Hepatocyte (in vitro differentiated cells): ENCODE measurements at regions not wholly inside any gene's neighbourhood (a gene's known extent, or its start where the extent isn't known, plus 50 kb on each side); places are given as distances from the start of the nearest gene placed in this dataset.

ENCODE experiments used
- CTCF ChIP-seq: fragments of 200-600 bp; sonication (generic); IDR thresholded peaks from 2 replicates; pipeline ENCODE4 v1.5.1; 2016; ENCODE audit warnings: antibody characterized with exemption, mild to moderate bottlenecking; ENCODE audit not compliant: poor library complexity
- EZH2 ChIP-seq: fragments of 200-600 bp; sonication (generic); IDR thresholded peaks from 2 replicates; pipeline ENCODE4 v1.6.1; 2016; ENCODE audit warnings: antibody characterized with exemption, mild to moderate bottlenecking, borderline replicate concordance
- EZH2phosphoT487 ChIP-seq: fragments of 200-600 bp; sonication (generic); IDR thresholded peaks from one replicate; pipeline ENCODE4 v1.6.1; 2018; ENCODE audit warnings: antibody characterized with exemption, mild to moderate bottlenecking, low read depth, moderate library complexity; ENCODE audit not compliant: unreplicated experiment, severe bottlenecking

DNA sequence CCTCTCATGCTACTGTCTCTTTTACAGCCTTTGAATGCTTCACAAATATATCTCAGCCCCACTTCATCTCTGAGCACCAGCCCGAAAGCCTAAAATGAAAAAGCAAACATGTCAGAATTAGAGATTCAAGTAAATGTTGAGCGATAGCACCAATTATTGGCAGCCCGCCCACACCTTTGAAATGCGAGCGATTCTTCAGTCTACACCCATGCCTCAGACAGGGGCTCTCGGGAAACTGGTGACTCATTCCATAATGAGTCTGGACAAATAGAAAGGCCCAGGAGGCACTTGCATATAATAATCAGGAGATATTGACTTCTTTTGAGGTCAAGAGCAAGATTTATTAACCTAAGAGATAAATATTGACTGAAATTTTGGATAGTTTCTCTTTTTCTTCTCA lies 487.3 kb upstream of the PTBP2 start:
- no peak for TF ChIP-seq CTCF
- TF ChIP-seq EZH2, result no peak
- no peak for TF ChIP-seq EZH2phosphoT487
